Osteocyte (in vitro differentiated cells): ENCODE measurements at regions not wholly inside any gene's neighbourhood (a gene's known extent, or its start where the extent isn't known, plus 50 kb on each side); places are given as distances from the start of the nearest gene placed in this dataset.

Experiments
- DNase-seq: peaks from one replicate; pipeline ENCODE4 v3.0.0; 2021; ENCODE audit warnings: mixed read lengths; ENCODE audit not compliant: unreplicated experiment; ENCODE audit errors: extremely low spot score
- H3K27ac Mint-ChIP-seq: one replicate; pipeline ENCODE4 v1.8.0; 2021; ENCODE audit warnings: mild to moderate bottlenecking, mixed read lengths; ENCODE audit not compliant: unreplicated experiment
- H3K27me3 Mint-ChIP-seq: one replicate; pipeline ENCODE4 v1.8.0; 2021; ENCODE audit warnings: mixed read lengths; ENCODE audit not compliant: unreplicated experiment
- H3K36me3 Mint-ChIP-seq: one replicate; pipeline ENCODE4 v1.8.0; 2021; ENCODE audit warnings: mixed read lengths; ENCODE audit not compliant: unreplicated experiment
- H3K4me1 Mint-ChIP-seq: one replicate; pipeline ENCODE4 v1.8.0; 2021; ENCODE audit warnings: mixed read lengths; ENCODE audit not compliant: unreplicated experiment
- H3K4me3 Mint-ChIP-seq: one replicate; pipeline ENCODE4 v1.8.0; 2021; ENCODE audit warnings: mild to moderate bottlenecking, moderate library complexity, mixed read lengths; ENCODE audit not compliant: unreplicated experiment
- H3K9me3 Mint-ChIP-seq: one replicate; pipeline ENCODE4 v1.8.0; 2021; ENCODE audit warnings: mixed read lengths; ENCODE audit not compliant: unreplicated experiment
- TF ChIP-seq, protein P1 (sequence below): fragments of 200-600 bp; sonication (generic); IDR thresholded peaks from 2 replicates; pipeline ENCODE4 v1.5.0; 2021; ENCODE audit warnings: antibody characterized with exemption, mild to moderate bottlenecking, moderate library complexity

DNA sequence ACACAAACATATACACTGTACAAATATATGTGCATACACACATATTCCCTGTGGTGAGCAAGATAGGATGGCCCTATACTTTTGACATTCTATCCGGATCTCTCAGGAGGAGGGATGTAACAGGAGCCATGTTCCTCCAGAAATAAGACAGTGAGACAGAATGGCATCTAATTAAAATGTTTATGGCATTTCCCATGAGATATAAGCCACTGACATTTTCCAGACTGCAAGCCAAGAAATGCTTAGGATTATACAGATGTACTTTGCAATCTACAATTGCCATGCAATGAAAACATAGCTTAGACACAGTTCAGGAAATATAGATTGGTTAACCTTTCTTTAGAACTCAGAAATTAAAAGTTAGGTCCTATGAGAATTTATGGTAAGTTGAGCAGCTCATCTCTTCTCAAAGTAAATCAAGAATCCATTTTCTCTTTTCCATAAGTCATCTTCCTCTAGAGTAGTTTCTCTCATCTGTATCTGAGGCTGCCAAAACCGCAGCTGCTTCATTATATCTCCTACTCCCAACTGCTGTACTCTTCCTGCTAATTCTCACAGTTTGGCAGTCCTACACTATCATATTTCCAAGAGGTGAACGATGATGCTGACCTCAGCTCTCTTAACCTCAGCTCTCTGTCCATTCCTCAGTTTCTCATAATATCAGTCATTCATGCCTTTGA lies 1719.1 kb downstream of the MAT2B start:
- no peaks in the 10 kb centered on the region for H3K36me3 Mint-ChIP-seq
- no peaks in the 10 kb centered on the region for H3K4me1 Mint-ChIP-seq
- no peaks in the 10 kb centered on the region for H3K27me3 Mint-ChIP-seq
- TF ChIP-seq, protein P1, sequence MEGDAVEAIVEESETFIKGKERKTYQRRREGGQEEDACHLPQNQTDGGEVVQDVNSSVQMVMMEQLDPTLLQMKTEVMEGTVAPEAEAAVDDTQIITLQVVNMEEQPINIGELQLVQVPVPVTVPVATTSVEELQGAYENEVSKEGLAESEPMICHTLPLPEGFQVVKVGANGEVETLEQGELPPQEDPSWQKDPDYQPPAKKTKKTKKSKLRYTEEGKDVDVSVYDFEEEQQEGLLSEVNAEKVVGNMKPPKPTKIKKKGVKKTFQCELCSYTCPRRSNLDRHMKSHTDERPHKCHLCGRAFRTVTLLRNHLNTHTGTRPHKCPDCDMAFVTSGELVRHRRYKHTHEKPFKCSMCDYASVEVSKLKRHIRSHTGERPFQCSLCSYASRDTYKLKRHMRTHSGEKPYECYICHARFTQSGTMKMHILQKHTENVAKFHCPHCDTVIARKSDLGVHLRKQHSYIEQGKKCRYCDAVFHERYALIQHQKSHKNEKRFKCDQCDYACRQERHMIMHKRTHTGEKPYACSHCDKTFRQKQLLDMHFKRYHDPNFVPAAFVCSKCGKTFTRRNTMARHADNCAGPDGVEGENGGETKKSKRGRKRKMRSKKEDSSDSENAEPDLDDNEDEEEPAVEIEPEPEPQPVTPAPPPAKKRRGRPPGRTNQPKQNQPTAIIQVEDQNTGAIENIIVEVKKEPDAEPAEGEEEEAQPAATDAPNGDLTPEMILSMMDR = no peak
- H3K4me3 Mint-ChIP-seq = no peak overlapping the region
- no peak for DNase-seq
- no peak overlapping the region for H3K27ac Mint-ChIP-seq
- peaks cover 3% of the 10 kb centered on the region for H3K9me3 Mint-ChIP-seq

DNA sequence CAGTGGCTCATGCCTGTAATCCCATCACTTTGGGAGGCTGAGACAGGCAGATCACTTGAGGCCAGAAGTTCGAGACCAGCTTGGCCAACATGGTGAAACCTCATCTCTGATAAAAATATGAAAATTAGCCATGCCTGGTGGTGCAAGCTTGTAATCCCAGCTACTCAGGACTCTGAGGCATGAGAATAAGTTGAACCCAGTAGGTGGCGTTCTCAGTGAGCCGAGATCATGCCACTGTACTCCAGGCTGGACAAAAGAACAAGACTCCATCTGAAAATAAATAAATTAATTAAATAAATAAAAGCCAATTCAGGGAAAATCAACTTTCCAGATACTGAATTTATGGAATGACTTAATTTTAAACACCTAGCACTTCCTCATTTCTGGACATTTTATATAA lies 1722.1 kb downstream of the MAT2B start:
- Mint-ChIP-seq H3K4me1 (no peaks in the 10 kb centered on the region), H3K27me3 (no peaks in the 10 kb centered on the region), H3K27ac (no peak overlapping the region), H3K36me3 (no peaks in the 10 kb centered on the region), H3K4me3 (no peak overlapping the region), H3K9me3 (peaks cover 3% of the 10 kb centered on the region)
- TF ChIP-seq, protein P1 = no peak
- no peak for DNase-seq

DNA sequence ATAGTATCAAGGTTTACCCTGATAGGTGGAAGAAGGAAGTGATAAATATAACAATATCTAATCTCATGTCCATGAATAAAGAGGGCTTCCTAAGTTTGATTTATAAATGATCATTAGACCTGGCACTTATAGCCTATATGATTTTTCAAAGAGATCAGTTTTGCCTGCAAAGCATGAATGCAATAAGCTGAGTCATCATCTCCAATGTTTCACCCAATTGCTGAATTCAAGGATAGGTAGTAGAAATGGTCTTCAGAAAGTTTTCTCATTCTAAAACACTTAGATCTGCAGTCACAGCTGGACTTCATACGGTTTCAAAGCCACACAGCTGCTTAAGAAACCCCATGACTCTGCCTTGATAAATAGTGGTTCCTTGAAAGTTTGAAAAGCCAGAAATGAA lies 1722.8 kb downstream of the MAT2B start:
- H3K27ac Mint-ChIP-seq = no peak overlapping the region
- no peaks in the 10 kb centered on the region for H3K27me3 Mint-ChIP-seq
- no peaks in the 10 kb centered on the region for H3K4me1 Mint-ChIP-seq
- DNase-seq = no peak
- no peak overlapping the region for H3K4me3 Mint-ChIP-seq
- TF ChIP-seq, protein P1 = no peak
- no peaks in the 10 kb centered on the region for H3K36me3 Mint-ChIP-seq
- H3K9me3 Mint-ChIP-seq = peaks cover 3% of the 10 kb centered on the region

DNA sequence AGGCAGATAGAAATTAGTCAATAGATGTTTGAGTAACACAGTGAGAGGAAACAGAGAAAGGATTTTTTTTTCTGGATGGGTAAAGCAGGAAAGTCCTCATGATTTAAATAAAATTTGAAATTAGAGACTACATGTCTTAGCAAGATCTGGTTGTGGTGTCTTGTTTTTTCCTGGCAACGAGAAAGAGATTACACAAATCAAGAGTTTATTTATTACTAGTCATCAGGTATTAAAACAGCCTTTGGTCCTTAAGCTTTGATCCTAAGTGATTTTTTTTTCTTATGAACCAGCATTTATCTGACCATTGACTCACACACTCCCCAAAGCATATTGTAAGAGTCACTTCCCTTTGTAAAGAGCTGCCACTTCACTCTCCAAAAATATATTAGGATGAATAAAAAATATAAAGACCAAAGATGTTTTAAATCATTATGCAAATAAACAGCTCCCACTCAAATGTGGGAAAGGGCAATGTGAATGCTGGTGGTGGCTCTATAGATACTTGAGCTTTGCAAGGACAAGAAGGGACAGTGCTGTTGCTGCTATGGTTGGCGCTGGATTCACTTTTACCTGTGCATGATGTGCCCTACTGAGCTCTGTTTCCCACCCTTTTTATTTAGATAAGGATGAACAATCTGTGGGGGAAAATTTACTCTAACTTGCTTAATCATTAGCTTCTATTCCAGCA lies 1726.5 kb downstream of the MAT2B start:
- Mint-ChIP-seq H3K27ac (no peak overlapping the region), H3K9me3 (no peaks in the 10 kb centered on the region), H3K27me3 (no peaks in the 10 kb centered on the region), H3K4me1 (no peaks in the 10 kb centered on the region), H3K4me3 (no peak overlapping the region), H3K36me3 (no peaks in the 10 kb centered on the region)
- TF ChIP-seq, protein P1 = no peak
- DNase-seq = no peak

DNA sequence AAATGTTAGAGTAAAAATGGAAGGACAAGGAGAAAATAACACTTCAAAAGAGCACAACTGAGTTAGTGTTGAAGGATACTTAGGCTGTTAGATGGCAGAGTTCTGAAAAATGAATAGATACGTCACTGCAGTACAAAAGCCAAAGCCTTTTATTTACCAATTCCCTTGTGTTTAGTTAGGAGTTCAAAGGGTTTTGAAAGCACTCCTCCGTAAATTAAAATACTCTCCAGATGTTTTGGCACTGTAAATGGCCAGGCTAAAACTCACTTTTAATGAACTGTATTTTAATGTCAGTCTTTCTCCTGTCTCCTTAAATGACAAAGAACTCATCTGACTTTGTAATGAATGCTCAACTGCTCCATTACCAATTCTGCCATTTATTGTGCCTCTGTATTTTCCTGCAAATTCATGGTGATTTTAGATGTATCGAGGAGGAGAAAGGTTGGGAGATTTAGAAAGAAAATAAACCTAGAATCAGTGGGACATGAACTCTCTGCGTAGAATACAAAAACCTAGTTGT lies 1727.2 kb downstream of the MAT2B start:
- H3K27me3 Mint-ChIP-seq = no peaks in the 10 kb centered on the region
- no peak for DNase-seq
- TF ChIP-seq, protein P1 = no peak
- no peak overlapping the region for H3K4me3 Mint-ChIP-seq
- H3K9me3 Mint-ChIP-seq = no peaks in the 10 kb centered on the region
- H3K36me3 Mint-ChIP-seq = no peaks in the 10 kb centered on the region
- no peaks in the 10 kb centered on the region for H3K4me1 Mint-ChIP-seq
- H3K27ac Mint-ChIP-seq = no peak overlapping the region
